GM12873 (cell line): ENCODE measurements at regions not wholly inside any gene's neighbourhood (a gene's known extent, or its start where the extent isn't known, plus 50 kb on each side); places are given as distances from the start of the nearest gene placed in this dataset.

Experiments used
- CTCF ChIP-seq: IDR thresholded peaks from 2 replicates; pipeline ENCODE4 v1.5.1; 2012; ENCODE audit warnings: low read depth, mild to moderate bottlenecking, moderate library complexity, low read length, control low read depth; ENCODE audit not compliant: insufficient read depth; ENCODE audit errors: missing control alignments

GRCh38 chr1:186513526-186513925 is 52.6 kb upstream of the PDC start:
- TF ChIP-seq CTCF: no peak

- TF ChIP-seq CTCF: no peak
These were observed 52.0 kb upstream of the PDC start for GRCh38 chr1:186512698-186513457.

GRCh38 chr1:186511761-186512637 is 51.1 kb upstream of the PDC start:
- no peak for TF ChIP-seq CTCF
